CD4-positive, alpha-beta T cell (primary cell): ENCODE measurements at regions not wholly inside any gene's neighbourhood (a gene's known extent, or its start where the extent isn't known, plus 50 kb on each side); places are given as distances from the start of the nearest gene placed in this dataset.

Experiments
- ATAC-seq: fragments of 200-7000 bp; cut with Tn5 transposase; one replicate; pipeline ENCODE4 v1.10.0; 2022; ENCODE audit warnings: mild to moderate bottlenecking; ENCODE audit not compliant: poor library complexity
- CTCF ChIA-PET: fragments of 350-600 bp; sonication (Branson Sonifier 250); formaldehyde crosslinking; loops from one replicate; lab custom pipeline; 2021; ENCODE audit warnings: antibody characterized with exemption, inconsistent platforms; lab: Charles Lee
- POLR2A ChIA-PET: fragments of 350-600 bp; sonication (Branson Sonifier 250); formaldehyde crosslinking; loops from one replicate; lab custom pipeline; 2021; ENCODE audit warnings: antibody characterized with exemption, inconsistent platforms; lab: Charles Lee
- DNase-seq, 14 experiments: peaks; one replicate each; pipeline ENCODE4 v3.0.0-alpha.2; 2013 to 2020; ENCODE audit warnings: mixed read lengths in 2 of 14
- H3K27ac ChIP-seq, 2 donors: one replicate each; pipeline versions ENCODE4 v1.5.1 to v1.7.0; 2013; ENCODE audit warnings: low read length in 2 of 2, low read depth in 1 of 2, mild to moderate bottlenecking in 1 of 2
- H3K27me3 ChIP-seq, 2 experiments: 1 replicate in 1 of 2; 2 replicates in 1 of 2; pipeline versions ENCODE4 v1.6.1 to v1.7.0; 2013; ENCODE audit warnings: low read length in 2 of 2, control low read depth in 1 of 2, mild to moderate bottlenecking in 1 of 2, moderate library complexity in 1 of 2; ENCODE audit not compliant: insufficient read depth in 2 of 2, control insufficient read depth in 1 of 2
- H3K36me3 ChIP-seq: one replicate; pipeline ENCODE4 v1.6.1; 2013; ENCODE audit warnings: low read length, control low read depth; ENCODE audit not compliant: insufficient read depth
- H3K4me1 ChIP-seq: one replicate; pipeline ENCODE4 v1.6.1; 2013; ENCODE audit warnings: low read length, control low read depth; ENCODE audit not compliant: insufficient read depth
- H3K4me3 ChIP-seq: one replicate; pipeline ENCODE4 v1.5.1; 2013; ENCODE audit warnings: mild to moderate bottlenecking, low read length, moderate library complexity
- H3K9me3 ChIP-seq, 2 experiments: 1 replicate in 1 of 2; 2 replicates in 1 of 2; pipeline versions ENCODE4 v1.6.1 to v1.7.0; 2013; ENCODE audit warnings: low read length in 2 of 2, mild to moderate bottlenecking in 2 of 2, control low read depth in 1 of 2, moderate library complexity in 1 of 2; ENCODE audit not compliant: control insufficient read depth in 1 of 2, insufficient read depth in 1 of 2
- H3K27ac Mint-ChIP-seq: one replicate; pipeline ENCODE4 v1.8.0; 2020; ENCODE audit warnings: mixed read lengths
- H3K27me3 Mint-ChIP-seq: one replicate; pipeline ENCODE4 v1.8.0; 2021; ENCODE audit warnings: mixed read lengths
- H3K36me3 Mint-ChIP-seq: one replicate; pipeline ENCODE4 v1.8.0; 2021; ENCODE audit warnings: low read depth, mixed read lengths
- H3K4me1 Mint-ChIP-seq: one replicate; pipeline ENCODE4 v1.8.0; 2021; ENCODE audit warnings: low read depth, mixed read lengths
- H3K4me3 Mint-ChIP-seq: one replicate; pipeline ENCODE4 v1.8.0; 2020; ENCODE audit warnings: mild to moderate bottlenecking, mixed read lengths
- H3K9me3 Mint-ChIP-seq: one replicate; pipeline ENCODE4 v1.8.0; 2020; ENCODE audit warnings: mixed read lengths
- CTCF ChIP-seq: fragments of 200-600 bp; IDR thresholded peaks from one replicate; pipeline ENCODE4 v1.8.0; 2022; ENCODE audit warnings: antibody characterized with exemption, mild to moderate bottlenecking
- intact Hi-C, 2 experiments: fragments of 100-400 bp; cut with DNase I in 1 of 2; cut with micrococcal nuclease in 1 of 2; formaldehyde crosslinking; loops; one replicate each; pipeline versions ENCODE4 v1.15.1 to v1.9.0; 2023 to 2025; cut with DNase I, micrococcal nuclease

- H3K27ac Mint-ChIP-seq, result no peak overlapping the region
- no peaks in the 10 kb centered on the region for H3K4me1 Mint-ChIP-seq
- no peak for TF ChIP-seq CTCF
- ATAC-seq (no peak), DNase-seq (no peak)
- no peaks in the 10 kb centered on the region for H3K27me3 ChIP-seq
- no peaks in the 10 kb centered on the region for H3K9me3 Mint-ChIP-seq
- intact Hi-C loops, result no loop called here
- no peak overlapping the region for H3K4me3 ChIP-seq
- H3K36me3 Mint-ChIP-seq, result no peaks in the 10 kb centered on the region
- ChIA-PET POLR2A (no interaction called here), CTCF (no interaction called here)
- no peak overlapping the region for H3K27ac ChIP-seq
- no peak overlapping the region for H3K4me3 Mint-ChIP-seq
- H3K27me3 Mint-ChIP-seq, result no peaks in the 10 kb centered on the region
- no peaks in the 10 kb centered on the region for H3K4me1 ChIP-seq
- no peaks in the 10 kb centered on the region for H3K9me3 ChIP-seq
- no peaks in the 10 kb centered on the region for H3K36me3 ChIP-seq
These were observed 348.7 kb upstream of the NR5A2 start for GRCh38 chr1:199678771-199679170.

GRCh38 chr1:199682081-199682480 is 345.4 kb upstream of the NR5A2 start:
- no peaks in the 10 kb centered on the region for H3K36me3 ChIP-seq
- intact Hi-C loops, result loop anchor here in 1 of 2 experiments (10.0 kb wide), 2 partner anchors 1123 to 1363 kb away; no protein-coding TSS in a partner anchor

GRCh38 chr1:199684686-199685273 is 342.7 kb upstream of the NR5A2 start:
- Mint-ChIP-seq H3K4me1 (no peaks in the 10 kb centered on the region), H3K27me3 (peaks cover 8% of the 10 kb centered on the region), H3K36me3 (no peaks in the 10 kb centered on the region), H3K9me3 (no peaks in the 10 kb centered on the region), H3K4me3 (no peak overlapping the region), H3K27ac (no peak overlapping the region)
- intact Hi-C loops, result loop anchor here (1.0 to 10.0 kb wide), 6 partner anchors 803 to 1360 kb away; no protein-coding TSS in a partner anchor
- no peak overlapping the region for H3K27ac ChIP-seq
- ATAC-seq (peak; percentile 74), DNase-seq (peak in 4 of 14 experiments; percentile 11 to 60 (median 46))
- peak; percentile 72 for TF ChIP-seq CTCF
- H3K9me3 ChIP-seq, result no peaks in the 10 kb centered on the region
- no peaks in the 10 kb centered on the region for H3K27me3 ChIP-seq
- no peaks in the 10 kb centered on the region for H3K4me1 ChIP-seq
- ChIA-PET CTCF (interaction anchor here (1.4 kb wide), 1 partner anchor 824 kb away, joined by 6 read pairs; no protein-coding TSS in a partner anchor), POLR2A (no interaction called here)
- H3K36me3 ChIP-seq, result no peaks in the 10 kb centered on the region
- no peak overlapping the region for H3K4me3 ChIP-seq

More at GRCh38 chr1:199682081-199682480, 345.4 kb upstream of the NR5A2 start:
- Mint-ChIP-seq H3K36me3 (no peaks in the 10 kb centered on the region), H3K4me3 (no peak overlapping the region), H3K27ac (no peak overlapping the region), H3K27me3 (no peaks in the 10 kb centered on the region), H3K4me1 (no peaks in the 10 kb centered on the region), H3K9me3 (no peaks in the 10 kb centered on the region)
- POLR2A ChIA-PET, result no interaction called here
- no peaks in the 10 kb centered on the region for H3K9me3 ChIP-seq
- H3K4me1 ChIP-seq, result no peaks in the 10 kb centered on the region
- no peak for TF ChIP-seq CTCF
- ATAC-seq, result no peak
- CTCF ChIA-PET, result no interaction called here
- DNase-seq, result no peak
- no peak overlapping the region for H3K4me3 ChIP-seq
- H3K27me3 ChIP-seq, result no peaks in the 10 kb centered on the region
- H3K27ac ChIP-seq, result no peak overlapping the region
